ENCODE measurements at regions not wholly inside any gene's neighbourhood (a gene's known extent, or its start where the extent isn't known, plus 50 kb on each side); places are given as distances from the start of the nearest gene placed in this dataset.

DNA sequence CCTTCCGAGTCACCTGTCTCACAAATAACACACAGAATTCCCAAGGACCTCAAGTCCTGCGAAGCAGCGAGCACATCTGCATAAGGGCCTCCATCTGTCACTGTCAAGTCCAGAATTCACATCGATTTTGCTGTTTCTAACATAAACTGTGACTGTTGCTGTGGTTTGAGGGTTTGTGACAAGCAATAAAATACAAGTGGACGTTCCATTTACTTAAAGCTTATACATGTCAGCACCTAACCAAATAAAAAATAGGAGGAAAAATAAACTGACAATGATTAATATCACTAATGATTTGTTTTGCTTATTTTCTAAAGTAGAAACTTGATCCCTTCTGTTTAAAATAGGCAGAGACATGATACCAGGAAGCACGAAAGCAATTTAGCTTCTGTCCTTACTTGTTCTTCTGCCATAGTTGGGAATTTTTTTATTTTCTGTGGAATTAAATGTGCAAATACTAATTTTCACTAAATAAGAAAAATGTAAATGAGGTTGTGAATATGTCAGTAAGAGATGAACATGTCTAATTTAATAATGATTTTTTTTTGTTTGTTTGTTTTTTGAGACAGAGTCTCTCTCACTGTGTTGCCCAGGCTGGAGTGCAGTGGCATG, 279.1 kb downstream of the FGF9 start:
- DNase-seq (ENCODE audit: low spot score in 2 of 2) = no peak
- no peak overlapping the region for H3K4me3 ChIP-seq (ENCODE audit: low read depth, poor library complexity, severe bottlenecking)
- TF ChIP-seq, protein P1, sequence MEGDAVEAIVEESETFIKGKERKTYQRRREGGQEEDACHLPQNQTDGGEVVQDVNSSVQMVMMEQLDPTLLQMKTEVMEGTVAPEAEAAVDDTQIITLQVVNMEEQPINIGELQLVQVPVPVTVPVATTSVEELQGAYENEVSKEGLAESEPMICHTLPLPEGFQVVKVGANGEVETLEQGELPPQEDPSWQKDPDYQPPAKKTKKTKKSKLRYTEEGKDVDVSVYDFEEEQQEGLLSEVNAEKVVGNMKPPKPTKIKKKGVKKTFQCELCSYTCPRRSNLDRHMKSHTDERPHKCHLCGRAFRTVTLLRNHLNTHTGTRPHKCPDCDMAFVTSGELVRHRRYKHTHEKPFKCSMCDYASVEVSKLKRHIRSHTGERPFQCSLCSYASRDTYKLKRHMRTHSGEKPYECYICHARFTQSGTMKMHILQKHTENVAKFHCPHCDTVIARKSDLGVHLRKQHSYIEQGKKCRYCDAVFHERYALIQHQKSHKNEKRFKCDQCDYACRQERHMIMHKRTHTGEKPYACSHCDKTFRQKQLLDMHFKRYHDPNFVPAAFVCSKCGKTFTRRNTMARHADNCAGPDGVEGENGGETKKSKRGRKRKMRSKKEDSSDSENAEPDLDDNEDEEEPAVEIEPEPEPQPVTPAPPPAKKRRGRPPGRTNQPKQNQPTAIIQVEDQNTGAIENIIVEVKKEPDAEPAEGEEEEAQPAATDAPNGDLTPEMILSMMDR (IDR thresholded peaks at IDR 0.05) = no peak
- no peak for TF ChIP-seq POLR2A (IDR thresholded peaks at IDR 0.05)
- intact Hi-C loops (cut with DNase I; ENCODE audit: low total_unique reads) = no loop called here
- 44 to 59% methylated on average over 6 of the region's 6 CpGs for WGBS, 2 donors

DNA sequence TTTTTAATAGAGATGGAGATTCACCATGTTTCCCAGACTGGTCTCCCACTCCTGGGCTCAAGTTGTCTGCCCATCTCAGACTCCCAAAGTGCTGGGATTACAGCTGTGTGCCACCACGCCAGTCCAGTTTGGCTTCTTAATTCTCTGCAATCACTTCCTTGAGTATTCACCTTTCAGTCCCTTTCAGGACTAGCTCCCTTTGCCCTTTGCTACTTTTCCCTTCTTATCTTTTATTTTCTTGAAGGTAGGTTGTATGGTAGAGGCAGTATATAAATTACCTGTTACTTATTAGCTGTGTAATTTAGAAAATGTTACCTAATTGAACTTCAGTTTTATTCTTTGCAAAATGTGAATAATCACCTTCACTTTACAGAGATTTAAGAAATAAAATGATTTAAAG, 285.8 kb downstream of the FGF9 start:
- 81 to 89% methylated on average over 1 of the region's 1 CpG for WGBS, 2 donors
- H3K4me3 ChIP-seq (ENCODE audit: low read depth, poor library complexity, severe bottlenecking) = no peak overlapping the region
- TF ChIP-seq POLR2A (IDR thresholded peaks at IDR 0.05) = no peak
- TF ChIP-seq, protein P1 (IDR thresholded peaks at IDR 0.05) = no peak
- intact Hi-C loops (cut with DNase I; ENCODE audit: low total_unique reads) = no loop called here
- DNase-seq (ENCODE audit: low spot score in 2 of 2) = no peak

DNA sequence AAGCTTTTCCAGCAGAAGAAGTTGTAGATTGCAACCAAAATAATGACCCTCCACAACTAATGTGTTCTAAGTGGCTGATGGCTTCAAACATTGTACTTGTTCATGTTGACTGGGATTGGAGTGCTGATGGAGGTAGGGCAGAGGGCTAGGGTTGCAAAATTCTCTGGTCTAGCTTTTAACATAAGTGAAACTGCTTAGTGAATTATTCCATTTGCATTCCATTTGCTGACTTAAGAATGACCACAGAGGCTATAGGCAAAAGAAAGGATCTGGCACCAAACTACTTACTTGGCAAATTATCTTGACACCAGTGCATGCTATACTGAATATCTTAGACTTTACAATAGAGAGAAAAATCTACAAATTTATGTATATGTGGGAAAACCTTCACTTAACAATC, 287.0 kb downstream of the FGF9 start:
- intact Hi-C loops (cut with DNase I; ENCODE audit: low total_unique reads) = no loop called here
- DNase-seq (ENCODE audit: low spot score in 2 of 2) = no peak
- H3K4me3 ChIP-seq (ENCODE audit: low read depth, poor library complexity, severe bottlenecking) = no peak overlapping the region
- TF ChIP-seq, protein P1 (IDR thresholded peaks at IDR 0.05) = no peak
- TF ChIP-seq POLR2A (IDR thresholded peaks at IDR 0.05) = no peak

DNA sequence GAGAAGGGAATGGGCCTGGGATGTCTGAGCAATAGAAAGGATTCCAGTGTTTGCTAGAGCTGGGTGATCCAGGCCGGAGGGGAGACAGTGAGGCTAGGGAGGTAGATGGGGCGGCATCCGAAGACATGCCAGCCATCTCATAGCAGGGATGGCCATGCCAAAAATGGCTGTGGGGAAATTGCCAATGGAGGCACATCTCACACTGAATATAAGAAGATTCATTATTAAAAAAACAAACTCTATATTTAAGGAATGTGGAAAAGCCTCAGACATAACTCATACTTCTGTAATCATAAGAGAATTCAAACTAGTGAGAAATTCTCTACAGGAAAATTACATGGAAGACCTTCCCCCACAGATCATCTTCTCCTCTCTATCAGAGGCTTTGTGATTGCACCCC, 289.2 kb downstream of the FGF9 start:
- intact Hi-C loops (cut with DNase I; ENCODE audit: low total_unique reads) = no loop called here

DNA sequence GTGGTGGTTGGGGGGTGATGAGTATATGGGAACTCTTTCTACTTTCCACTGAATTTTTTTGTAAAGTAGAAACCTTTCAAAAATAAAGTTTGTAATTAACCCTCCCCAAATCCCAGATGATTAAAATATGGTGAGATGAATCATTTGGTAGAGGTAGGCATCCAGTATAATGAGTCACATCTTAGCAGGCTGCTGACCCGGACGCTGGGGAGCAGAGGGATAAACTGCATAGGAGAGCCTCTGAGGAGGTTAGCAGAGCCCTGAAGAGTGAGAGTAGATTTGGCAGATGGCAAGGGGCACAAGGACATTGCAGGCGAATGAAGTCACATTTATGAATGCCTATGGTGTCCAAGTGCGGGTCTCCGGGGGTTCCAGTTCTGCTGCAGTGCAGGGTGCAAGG, 293.8 kb downstream of the FGF9 start:
- WGBS, 2 donors = 84 to 87% methylated on average over 5 of the region's 5 CpGs
- no peak overlapping the region for H3K4me3 ChIP-seq (ENCODE audit: low read depth, poor library complexity, severe bottlenecking)
- intact Hi-C loops (cut with DNase I; ENCODE audit: low total_unique reads) = no loop called here
- no peak for DNase-seq (ENCODE audit: low spot score in 2 of 2)
- TF ChIP-seq, protein P1 (IDR thresholded peaks at IDR 0.05) = no peak
- no peak for TF ChIP-seq POLR2A (IDR thresholded peaks at IDR 0.05)

More for the DNA sequence above, 289.2 kb downstream of the FGF9 start:
- TF ChIP-seq POLR2A (IDR thresholded peaks at IDR 0.05) = no peak
- TF ChIP-seq, protein P1 (IDR thresholded peaks at IDR 0.05) = no peak
- no peak for DNase-seq (ENCODE audit: low spot score in 2 of 2)
- WGBS, 2 donors = 75 to 91% methylated on average over 3 of the region's 3 CpGs
- H3K4me3 ChIP-seq (ENCODE audit: low read depth, poor library complexity, severe bottlenecking) = no peak overlapping the region

DNA sequence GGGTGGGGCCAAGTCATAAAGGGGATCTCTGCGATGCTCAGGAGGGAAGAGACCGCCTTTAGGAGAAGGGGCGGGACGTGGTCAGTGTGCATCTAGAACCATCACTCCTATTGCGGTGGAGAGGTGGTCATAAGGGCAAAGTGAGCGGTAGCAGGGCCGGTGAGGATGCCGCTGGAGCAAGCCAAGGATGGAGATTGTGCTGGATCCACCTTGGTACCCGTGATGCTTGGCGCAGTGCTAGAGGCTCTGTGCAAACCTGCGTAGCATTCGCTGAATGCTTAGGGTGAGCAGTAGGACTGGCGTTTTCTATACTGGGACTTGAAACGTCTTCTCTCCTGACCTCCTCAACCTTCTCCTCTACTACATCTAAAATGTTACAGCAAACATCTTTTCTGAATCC, 294.2 kb downstream of the FGF9 start:
- intact Hi-C loops (cut with DNase I; ENCODE audit: low total_unique reads) = no loop called here
- WGBS, 2 donors = 92 to 93% methylated on average over 14 of the region's 14 CpGs
- H3K4me3 ChIP-seq (ENCODE audit: low read depth, poor library complexity, severe bottlenecking) = no peak overlapping the region
- TF ChIP-seq, protein P1 (IDR thresholded peaks at IDR 0.05) = no peak
- TF ChIP-seq POLR2A (IDR thresholded peaks at IDR 0.05) = no peak
- no peak for DNase-seq (ENCODE audit: low spot score in 2 of 2)

Measured in lower leg skin (tissue), 4 donors.